Memory B cell (primary cell): ENCODE measurements at regions not wholly inside any gene's neighbourhood (a gene's known extent, or its start where the extent isn't known, plus 50 kb on each side); places are given as distances from the start of the nearest gene placed in this dataset.

Experiments used
- ATAC-seq: fragments of 150-1000 bp; cut with Tn5 transposase; 2 replicates; pipeline ENCODE4 v1.10.0; 2021; ENCODE audit warnings: low read depth, mild to moderate bottlenecking, moderate library complexity
- DNase-seq, 2 donors: peaks; one replicate each; pipeline ENCODE4 v3.0.0; 2022; ENCODE audit warnings: low spot score in 2 of 2
- H3K27ac Mint-ChIP-seq: one replicate; pipeline ENCODE4 v1.8.0; 2022; ENCODE audit warnings: mild to moderate bottlenecking, moderate library complexity, mixed read lengths
- H3K27me3 Mint-ChIP-seq: one replicate; pipeline ENCODE4 v1.8.0; 2022; ENCODE audit warnings: mixed read lengths
- H3K36me3 Mint-ChIP-seq: one replicate; pipeline ENCODE4 v1.8.0; 2022; ENCODE audit warnings: mild to moderate bottlenecking, mixed read lengths
- H3K4me1 Mint-ChIP-seq: one replicate; pipeline ENCODE4 v1.8.0; 2022; ENCODE audit warnings: mixed read lengths
- H3K4me3 Mint-ChIP-seq: one replicate; pipeline ENCODE4 v1.8.0; 2022; ENCODE audit warnings: mild to moderate bottlenecking, moderate library complexity, mixed read lengths
- H3K9me3 Mint-ChIP-seq: one replicate; pipeline ENCODE4 v1.8.0; 2022; ENCODE audit warnings: mixed read lengths

DNA sequence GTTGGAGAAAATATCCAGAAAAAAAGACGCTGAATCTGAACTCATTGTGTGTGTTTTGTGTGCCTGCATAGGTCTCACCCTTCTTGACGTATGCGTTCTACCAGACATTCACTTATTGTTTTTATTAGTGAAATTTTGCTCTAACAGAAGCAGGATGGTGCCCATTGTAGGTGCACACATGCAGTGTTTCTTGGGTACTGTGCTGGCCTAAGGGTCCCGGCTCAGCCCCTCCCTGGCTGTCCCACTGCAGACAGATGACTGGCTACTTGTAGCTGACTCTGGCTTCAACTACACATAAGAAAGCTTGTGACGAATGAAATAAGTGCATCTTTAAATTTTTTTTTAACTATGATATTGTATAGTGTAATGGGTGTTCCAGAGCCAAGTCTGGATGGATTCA lies 227.0 kb downstream of the CBLN1 start:
- no peaks in the 10 kb centered on the region for H3K9me3 Mint-ChIP-seq
- H3K4me1 Mint-ChIP-seq = no peaks in the 10 kb centered on the region

GRCh38 chr16:49052846-49053245 lies 228.8 kb downstream of the CBLN1 start:
- Mint-ChIP-seq H3K4me1 (no peaks in the 10 kb centered on the region), H3K27me3 (no peaks in the 10 kb centered on the region), H3K27ac (no peak overlapping the region), H3K36me3 (no peaks in the 10 kb centered on the region), H3K4me3 (no peak overlapping the region), H3K9me3 (no peaks in the 10 kb centered on the region)
- DNase-seq (no peak), ATAC-seq (no peak)

More for the DNA sequence above, 227.0 kb downstream of the CBLN1 start:
- Mint-ChIP-seq H3K36me3 (no peaks in the 10 kb centered on the region), H3K27me3 (no peaks in the 10 kb centered on the region), H3K4me3 (no peak overlapping the region), H3K27ac (no peak overlapping the region)
- no peak for DNase-seq
- no peak for ATAC-seq

GRCh38 chr16:49051576-49051975 lies 230.1 kb downstream of the CBLN1 start:
- H3K4me3 Mint-ChIP-seq = no peak overlapping the region
- H3K27me3 Mint-ChIP-seq = no peaks in the 10 kb centered on the region
- H3K27ac Mint-ChIP-seq = no peak overlapping the region
- no peak for DNase-seq
- ATAC-seq = no peak
- no peaks in the 10 kb centered on the region for H3K36me3 Mint-ChIP-seq
- H3K4me1 Mint-ChIP-seq = no peaks in the 10 kb centered on the region
- no peaks in the 10 kb centered on the region for H3K9me3 Mint-ChIP-seq

GRCh38 chr16:49050607-49051006 lies 231.0 kb downstream of the CBLN1 start:
- DNase-seq = no peak
- Mint-ChIP-seq H3K27ac (no peak overlapping the region), H3K4me1 (no peaks in the 10 kb centered on the region)

DNA sequence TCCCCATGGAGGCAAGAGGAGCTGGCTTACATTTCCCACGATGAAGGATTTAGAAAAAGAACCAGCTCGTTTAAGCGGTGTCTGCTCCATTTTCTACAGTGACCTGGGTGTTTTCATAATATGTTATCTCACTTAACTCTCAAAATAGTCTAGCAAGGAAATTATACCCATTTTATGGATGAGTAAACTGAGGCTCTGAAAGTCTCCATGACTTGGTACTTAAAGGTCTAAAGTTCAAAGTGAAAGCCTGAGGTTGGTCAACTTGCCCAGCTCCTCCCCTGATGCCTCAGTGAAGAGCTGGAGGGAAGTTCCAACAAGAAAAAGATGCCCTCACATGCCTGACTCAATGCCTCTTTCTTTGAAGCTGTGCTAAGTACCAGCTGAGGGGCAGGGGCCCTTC lies 232.0 kb downstream of the CBLN1 start:
- H3K27me3 Mint-ChIP-seq = no peaks in the 10 kb centered on the region
- no peak overlapping the region for H3K4me3 Mint-ChIP-seq
- H3K36me3 Mint-ChIP-seq = no peaks in the 10 kb centered on the region
- DNase-seq (no peak), ATAC-seq (no peak)
- H3K9me3 Mint-ChIP-seq = peaks cover 3% of the 10 kb centered on the region
- H3K4me1 Mint-ChIP-seq = no peaks in the 10 kb centered on the region
- H3K27ac Mint-ChIP-seq = no peak overlapping the region

More at GRCh38 chr16:49050607-49051006, 231.0 kb downstream of the CBLN1 start:
- ATAC-seq = no peak
- Mint-ChIP-seq H3K36me3 (no peaks in the 10 kb centered on the region), H3K27me3 (no peaks in the 10 kb centered on the region), H3K4me3 (no peak overlapping the region), H3K9me3 (peaks cover 3% of the 10 kb centered on the region)

GRCh38 chr16:49049191-49049590 lies 232.4 kb downstream of the CBLN1 start:
- Mint-ChIP-seq H3K27ac (no peak overlapping the region), H3K36me3 (no peaks in the 10 kb centered on the region), H3K4me3 (no peak overlapping the region), H3K9me3 (peaks cover 3% of the 10 kb centered on the region), H3K4me1 (no peaks in the 10 kb centered on the region), H3K27me3 (no peaks in the 10 kb centered on the region)
- DNase-seq (no peak), ATAC-seq (no peak)

- no peaks in the 10 kb centered on the region for H3K27me3 Mint-ChIP-seq
- H3K36me3 Mint-ChIP-seq = no peaks in the 10 kb centered on the region
- ATAC-seq (no peak), DNase-seq (no peak)
- H3K4me3 Mint-ChIP-seq = no peak overlapping the region
- no peaks in the 10 kb centered on the region for H3K4me1 Mint-ChIP-seq
- H3K27ac Mint-ChIP-seq = no peak overlapping the region
- peaks cover 3% of the 10 kb centered on the region for H3K9me3 Mint-ChIP-seq
Measured at GRCh38 chr16:49048557-49048956, 233.1 kb downstream of the CBLN1 start.

DNA sequence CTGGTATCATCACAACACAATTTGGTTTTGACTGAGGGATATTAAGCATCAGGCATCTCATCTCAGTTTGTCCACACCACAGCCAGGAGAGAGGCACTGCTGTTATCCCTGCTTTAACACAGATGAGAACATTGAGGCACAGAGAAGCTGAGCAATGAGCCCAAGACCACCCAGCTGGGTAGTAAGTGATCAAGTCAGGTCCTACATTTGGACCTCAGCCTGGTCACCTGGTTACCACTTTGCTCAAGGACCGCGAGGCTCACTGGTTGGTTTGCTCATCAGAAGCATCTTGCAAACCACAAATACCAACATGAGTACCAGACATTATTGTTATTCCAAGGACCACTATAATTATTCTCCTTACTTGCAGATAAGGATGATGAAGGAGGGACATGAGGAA lies 245.5 kb downstream of the CBLN1 start:
- H3K4me1 Mint-ChIP-seq = no peaks in the 10 kb centered on the region
- H3K36me3 Mint-ChIP-seq = no peaks in the 10 kb centered on the region

GRCh38 chr16:49027420-49027819 lies 254.2 kb downstream of the CBLN1 start:
- Mint-ChIP-seq H3K27ac (no peak overlapping the region), H3K27me3 (no peaks in the 10 kb centered on the region), H3K4me1 (no peaks in the 10 kb centered on the region), H3K4me3 (no peak overlapping the region), H3K36me3 (no peaks in the 10 kb centered on the region), H3K9me3 (no peaks in the 10 kb centered on the region)
- DNase-seq (no peak), ATAC-seq (no peak)

More for the DNA sequence above, 245.5 kb downstream of the CBLN1 start:
- peaks cover 5% of the 10 kb centered on the region for H3K9me3 Mint-ChIP-seq
- DNase-seq (no peak), ATAC-seq (no peak)
- no peaks in the 10 kb centered on the region for H3K27me3 Mint-ChIP-seq
- no peak overlapping the region for H3K4me3 Mint-ChIP-seq
- H3K27ac Mint-ChIP-seq = no peak overlapping the region

DNA sequence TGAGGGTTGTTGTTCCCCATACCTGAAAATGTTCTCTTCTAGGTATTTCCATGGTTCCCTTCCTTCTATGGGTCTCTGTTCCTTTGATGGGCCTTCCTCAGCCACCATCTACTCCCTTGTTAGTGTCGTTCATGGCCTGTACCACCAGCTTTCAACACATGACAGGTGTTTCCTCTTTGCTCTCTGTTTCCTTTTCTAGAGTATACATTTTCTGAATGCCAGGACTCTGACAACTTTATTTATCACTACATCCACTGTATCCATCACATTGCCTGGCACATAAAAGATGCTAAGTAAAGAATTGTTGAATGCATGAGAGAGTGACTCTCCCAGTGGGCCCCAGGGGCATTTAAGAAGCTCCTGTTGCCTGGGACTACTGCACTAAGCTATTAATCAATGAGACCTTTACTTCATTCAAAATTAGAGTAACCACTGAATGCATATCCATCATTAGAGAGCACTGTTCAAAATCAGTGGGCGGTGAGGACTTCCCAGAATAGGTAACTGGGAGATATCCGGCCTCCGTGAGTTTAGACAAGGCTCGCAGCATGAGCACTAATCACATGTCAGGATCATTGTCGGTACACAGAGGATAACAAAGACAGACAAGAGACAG lies 255.0 kb downstream of the CBLN1 start:
- no peaks in the 10 kb centered on the region for H3K27me3 Mint-ChIP-seq
- DNase-seq (no peak), ATAC-seq (no peak)
- no peak overlapping the region for H3K4me3 Mint-ChIP-seq
- no peak overlapping the region for H3K27ac Mint-ChIP-seq
- no peaks in the 10 kb centered on the region for H3K4me1 Mint-ChIP-seq
- H3K36me3 Mint-ChIP-seq = no peaks in the 10 kb centered on the region
- H3K9me3 Mint-ChIP-seq = peaks cover 2% of the 10 kb centered on the region

DNA sequence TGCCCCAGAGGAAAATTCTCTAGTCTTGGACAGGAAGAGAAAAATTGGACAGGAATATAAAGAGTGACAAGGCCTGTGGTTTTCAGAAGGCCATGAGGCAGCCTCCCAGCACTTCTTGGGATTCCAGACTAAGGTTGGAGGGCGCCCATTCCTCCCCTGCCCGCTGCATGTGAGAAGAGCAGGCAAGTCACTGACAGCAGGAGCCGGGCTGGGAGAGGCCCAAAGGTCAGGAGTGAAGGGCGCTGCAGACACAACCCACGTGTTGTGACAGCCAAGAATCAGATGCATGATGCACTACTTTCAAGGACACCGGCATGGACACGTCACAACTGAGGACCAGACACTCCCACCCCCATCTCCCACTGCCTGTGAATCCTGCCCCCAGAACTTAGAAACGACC lies 256.7 kb downstream of the CBLN1 start:
- H3K4me3 Mint-ChIP-seq = no peak overlapping the region
- H3K27ac Mint-ChIP-seq = no peak overlapping the region
- peaks cover 2% of the 10 kb centered on the region for H3K9me3 Mint-ChIP-seq
- no peaks in the 10 kb centered on the region for H3K36me3 Mint-ChIP-seq
- H3K27me3 Mint-ChIP-seq = no peaks in the 10 kb centered on the region
- ATAC-seq = no peak
- no peak for DNase-seq
- H3K4me1 Mint-ChIP-seq = no peaks in the 10 kb centered on the region

GRCh38 chr16:49024016-49024415 lies 257.6 kb downstream of the CBLN1 start:
- DNase-seq (no peak), ATAC-seq (no peak)
- no peak overlapping the region for H3K4me3 Mint-ChIP-seq
- no peaks in the 10 kb centered on the region for H3K27me3 Mint-ChIP-seq
- no peak overlapping the region for H3K27ac Mint-ChIP-seq
- H3K4me1 Mint-ChIP-seq = no peaks in the 10 kb centered on the region
- no peaks in the 10 kb centered on the region for H3K36me3 Mint-ChIP-seq
- peaks cover 2% of the 10 kb centered on the region for H3K9me3 Mint-ChIP-seq

GRCh38 chr16:49023050-49023449 lies 258.6 kb downstream of the CBLN1 start:
- DNase-seq (no peak), ATAC-seq (no peak)
- no peaks in the 10 kb centered on the region for H3K27me3 Mint-ChIP-seq
- H3K36me3 Mint-ChIP-seq = no peaks in the 10 kb centered on the region
- no peaks in the 10 kb centered on the region for H3K4me1 Mint-ChIP-seq
- no peak overlapping the region for H3K4me3 Mint-ChIP-seq
- H3K9me3 Mint-ChIP-seq = peaks cover 2% of the 10 kb centered on the region
- H3K27ac Mint-ChIP-seq = no peak overlapping the region

DNA sequence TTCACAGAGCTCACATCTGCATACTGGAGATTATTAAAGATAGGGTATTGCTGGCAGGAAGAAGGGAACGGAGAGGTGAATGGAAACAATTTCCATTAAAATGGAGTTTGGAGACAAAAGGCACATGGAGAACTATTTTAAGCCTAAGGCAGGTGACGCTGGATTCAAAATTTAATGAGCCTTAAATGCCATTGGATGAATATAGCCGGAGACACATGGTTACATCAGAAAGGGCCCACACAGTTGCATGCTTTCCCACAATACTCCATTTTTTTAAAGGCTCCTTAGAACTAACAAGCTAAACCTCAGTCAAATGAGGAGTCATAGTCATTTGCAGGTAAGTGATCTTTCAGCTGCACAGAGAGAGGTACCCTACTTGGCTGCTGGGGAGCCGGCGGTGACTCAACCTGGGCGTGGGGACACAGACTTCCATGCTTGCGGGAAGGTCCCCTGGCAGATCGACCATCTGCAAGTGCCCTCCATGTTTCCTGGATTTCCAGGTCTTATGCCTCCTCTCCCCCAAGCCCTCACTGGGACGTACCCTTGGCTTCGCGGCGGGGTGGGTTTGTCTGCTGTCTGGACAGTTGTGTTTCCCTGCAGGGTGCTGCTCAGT lies 259.2 kb downstream of the CBLN1 start:
- Mint-ChIP-seq H3K36me3 (no peaks in the 10 kb centered on the region), H3K27me3 (no peaks in the 10 kb centered on the region), H3K4me3 (no peak overlapping the region), H3K9me3 (peaks cover 2% of the 10 kb centered on the region), H3K27ac (no peak overlapping the region), H3K4me1 (no peaks in the 10 kb centered on the region)
- ATAC-seq = no peak
- DNase-seq = no peak

DNA sequence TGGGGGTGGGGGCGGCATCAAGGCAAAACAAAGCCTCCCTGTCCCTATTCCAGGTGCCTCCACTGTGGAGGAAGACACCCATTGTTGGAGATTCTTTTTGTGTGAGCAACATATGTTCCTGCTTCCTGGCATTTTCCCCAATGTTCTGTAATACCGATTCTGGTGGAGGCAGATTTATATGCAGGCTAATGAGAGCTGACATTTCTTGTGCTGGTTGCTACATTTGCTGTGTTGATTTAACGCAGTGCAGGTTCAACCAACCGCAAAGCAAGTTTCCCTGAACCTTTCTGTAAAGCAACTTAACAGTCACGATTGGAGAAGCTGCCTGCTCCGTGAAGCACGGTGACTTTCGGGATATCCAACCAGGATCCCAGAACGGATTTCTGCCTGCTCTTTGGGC lies 260.5 kb downstream of the CBLN1 start:
- no peak overlapping the region for H3K27ac Mint-ChIP-seq
- H3K4me1 Mint-ChIP-seq = no peaks in the 10 kb centered on the region

More for the DNA sequence above, 260.5 kb downstream of the CBLN1 start:
- DNase-seq = no peak
- no peak for ATAC-seq
- Mint-ChIP-seq H3K36me3 (no peaks in the 10 kb centered on the region), H3K4me3 (no peak overlapping the region), H3K9me3 (peaks cover 2% of the 10 kb centered on the region), H3K27me3 (no peaks in the 10 kb centered on the region)
